Suppressor macrophage treated with lipopolysaccharide for 4 hours (primary cell): ENCODE measurements at regions not wholly inside any gene's neighbourhood (a gene's known extent, or its start where the extent isn't known, plus 50 kb on each side); places are given as distances from the start of the nearest gene placed in this dataset.
"Not testable (repeated sequence)": the region's sequence is repeated elsewhere in the genome, so short reads cannot be mapped to it uniquely, and the experiment has no call there.

Experiments used
- DNase-seq: peaks from one replicate; pipeline ENCODE4 v3.0.0-alpha.2; 2020

DNA sequence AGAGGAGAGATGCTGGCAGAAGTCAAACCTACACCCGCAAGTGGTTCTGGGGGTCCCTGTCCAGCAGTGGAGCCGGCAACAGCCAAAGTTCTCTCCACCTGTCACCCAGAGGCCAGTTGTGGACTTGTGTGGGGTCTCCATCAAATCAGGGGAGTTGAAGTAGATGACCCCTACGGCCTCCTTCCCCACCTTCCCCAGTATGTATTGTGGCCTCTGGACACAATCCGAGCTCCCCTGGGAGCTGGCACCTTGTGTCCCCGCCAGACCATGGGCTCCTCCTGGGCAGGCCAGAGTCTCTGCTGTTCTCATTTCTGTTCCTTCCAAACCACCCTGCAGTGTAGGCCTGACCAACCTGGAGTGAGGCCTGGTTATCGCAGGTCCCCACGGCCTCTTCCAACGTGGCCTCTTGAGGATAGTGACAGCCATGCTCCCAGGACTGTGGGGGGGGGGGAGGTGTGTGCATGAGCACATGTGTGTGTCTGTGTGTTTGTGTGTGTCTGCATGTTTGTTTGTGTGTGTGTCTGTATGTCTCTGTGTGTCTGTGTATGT is 246.4 kb downstream of the MATN1 start:
- no peak for DNase-seq

GRCh38 chr1:30476476-30476875 is 246.9 kb downstream of the MATN1 start:
- DNase-seq: no peak

DNA sequence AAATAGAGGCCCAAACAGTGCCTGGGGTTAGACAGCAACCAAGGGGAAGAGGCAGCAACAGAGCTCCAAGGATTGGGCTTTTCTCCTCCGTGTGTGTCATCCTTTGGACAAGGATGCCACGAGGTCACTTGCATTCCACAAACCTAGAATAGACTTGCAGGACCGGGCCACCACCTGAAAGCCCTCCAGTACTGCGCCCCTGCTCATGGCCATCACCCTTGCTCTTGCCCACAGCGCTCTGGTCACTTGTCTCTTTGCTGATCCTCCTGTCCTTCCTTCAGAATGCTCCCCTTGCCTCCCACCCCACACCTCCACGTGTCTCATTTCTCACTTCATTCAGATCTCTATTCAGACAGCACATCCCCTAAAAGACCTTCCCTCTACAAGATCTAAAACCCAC is 247.4 kb downstream of the MATN1 start:
- DNase-seq: no peak

GRCh38 chr1:30475201-30475600 is 248.2 kb downstream of the MATN1 start:
- DNase-seq: no peak

GRCh38 chr1:30474818-30475200 is 248.6 kb downstream of the MATN1 start:
- DNase-seq: no peak

DNA sequence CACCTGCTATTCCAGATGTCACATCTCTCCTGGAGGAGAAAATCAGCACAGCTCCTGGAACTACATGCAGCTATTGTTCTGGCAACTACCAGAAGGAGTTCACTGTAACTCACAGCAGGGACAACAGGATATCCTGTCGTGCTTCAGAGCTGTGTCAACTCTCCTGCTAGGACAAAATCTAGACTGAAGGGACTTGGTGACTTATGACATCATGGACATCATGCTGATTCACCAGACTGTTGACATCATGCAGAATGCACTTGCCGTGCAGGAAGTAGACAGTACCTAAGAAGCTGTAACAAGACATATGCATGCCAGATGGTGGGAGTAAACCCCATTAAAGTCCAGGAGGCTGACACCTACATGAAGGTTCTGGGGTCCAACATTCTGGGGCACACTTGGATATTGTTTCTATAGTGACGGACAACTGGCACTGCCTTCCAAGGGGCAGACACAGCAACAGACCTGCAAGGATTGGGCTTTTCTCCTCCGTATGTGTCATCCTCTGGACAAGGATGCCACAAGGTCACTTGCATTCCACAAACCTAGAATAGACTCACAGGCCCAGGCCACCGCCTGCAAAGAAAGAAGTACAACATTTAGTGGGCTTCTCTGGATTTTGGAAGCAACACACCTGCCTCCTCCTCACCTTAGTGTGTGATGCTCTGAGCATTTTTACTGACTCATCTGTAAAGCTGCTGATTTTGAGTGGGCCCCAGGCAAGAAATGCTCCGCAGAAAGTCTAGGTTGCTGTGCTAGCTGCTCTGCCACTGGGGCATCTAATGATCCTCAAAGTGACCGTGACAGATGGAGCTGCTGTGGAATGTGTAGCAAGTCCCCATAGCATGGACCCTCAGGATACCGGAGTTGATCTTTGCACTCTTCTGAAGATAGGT is 249.2 kb downstream of the MATN1 start:
- no peak for DNase-seq

- no peak for DNase-seq
Observed at GRCh38 chr1:30472526-30472925, 250.9 kb downstream of the MATN1 start.

DNA sequence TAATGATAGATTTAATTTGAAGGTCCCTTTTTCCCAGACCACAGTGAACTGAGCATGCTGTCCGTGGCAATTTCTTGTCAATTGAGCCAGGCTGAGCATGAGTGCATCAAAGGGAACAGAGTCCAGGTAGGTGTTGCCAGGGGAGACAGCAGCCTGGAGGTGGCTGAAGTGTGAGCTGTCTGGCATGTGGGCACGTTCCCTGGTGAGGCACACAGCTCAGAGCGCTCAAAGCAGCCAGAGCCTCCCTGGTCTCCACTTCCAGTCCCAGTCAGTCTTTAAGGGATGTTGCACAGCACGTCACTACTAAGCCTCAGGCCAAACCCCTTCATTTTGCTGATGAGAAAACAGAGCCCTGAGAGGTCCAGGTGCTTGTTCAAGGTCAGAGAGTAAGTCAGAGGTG is 251.4 kb downstream of the MATN1 start:
- DNase-seq: no peak

- DNase-seq: no peak
Observed at GRCh38 chr1:30471307-30471706, 252.1 kb downstream of the MATN1 start.

- DNase-seq: no peak
Observed at GRCh38 chr1:30469426-30469825, 254.0 kb downstream of the MATN1 start.

DNA sequence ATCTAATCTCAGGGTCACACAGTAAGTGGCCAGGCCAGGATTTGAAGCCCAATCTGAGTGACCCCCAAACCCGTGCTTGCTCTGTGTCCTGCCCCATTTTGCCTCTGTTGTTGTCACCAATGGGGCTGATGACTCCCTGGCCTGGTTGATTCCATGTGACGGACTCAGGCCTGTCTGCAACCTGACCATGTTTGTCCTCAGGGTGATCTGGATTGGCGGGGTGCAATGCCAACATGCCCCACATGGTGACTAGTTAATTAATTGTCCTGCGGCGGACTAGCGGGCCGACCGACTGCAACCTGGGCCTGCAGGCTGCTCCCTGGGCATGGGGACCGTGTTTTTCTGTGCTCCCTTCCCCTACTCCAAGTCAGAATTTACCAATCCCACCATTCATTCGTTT is 256.3 kb downstream of the MATN1 start:
- DNase-seq: no peak

GRCh38 chr1:30466610-30467009 is 256.8 kb downstream of the MATN1 start:
- DNase-seq: no peak

DNA sequence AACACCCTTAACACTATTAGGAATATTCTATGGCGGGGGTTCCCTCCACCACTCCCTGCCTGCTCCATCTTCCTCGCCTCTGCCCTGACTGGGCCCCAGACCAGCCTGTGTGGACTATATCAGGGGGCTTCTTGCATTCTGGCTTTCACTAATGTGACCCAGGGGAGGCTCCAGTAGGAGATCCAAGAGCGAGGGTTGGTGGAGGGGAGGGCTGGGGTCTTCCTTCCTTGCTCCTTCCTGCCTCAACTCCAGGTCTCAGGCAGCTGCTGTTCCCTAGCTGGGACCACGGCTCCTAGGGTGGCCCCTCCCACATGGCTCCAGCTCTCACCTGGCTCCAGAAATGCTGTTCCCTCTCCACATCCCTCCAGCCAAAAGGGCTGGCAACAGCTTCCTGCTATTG is 257.4 kb downstream of the MATN1 start:
- DNase-seq: no peak

- no peak for DNase-seq
Observed at GRCh38 chr1:30465096-30465495, 258.3 kb downstream of the MATN1 start.

DNA sequence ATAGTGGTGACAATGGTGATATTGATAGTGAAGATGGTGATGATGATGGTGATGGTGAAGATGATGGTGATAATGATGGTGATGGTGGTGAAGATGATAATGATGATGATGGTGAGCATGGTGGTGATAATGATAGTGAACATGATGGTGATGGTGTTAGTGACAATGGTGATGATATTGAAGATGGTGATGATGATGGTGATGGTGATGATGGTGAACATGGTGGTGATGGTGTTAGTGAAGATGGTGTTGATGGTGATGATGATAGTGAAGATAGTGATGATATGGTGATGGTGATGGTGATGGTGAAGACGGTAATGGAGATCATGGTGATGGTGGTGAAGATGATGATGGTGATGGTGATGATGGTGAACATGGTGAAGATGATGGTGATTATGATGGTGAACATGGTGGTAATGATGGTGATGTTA is 259.2 kb downstream of the MATN1 start:
- no peak for DNase-seq

GRCh38 chr1:30462826-30463425 is 260.5 kb downstream of the MATN1 start:
- DNase-seq: no peak

- DNase-seq: no peak
Observed at GRCh38 chr1:30462166-30462565, 261.2 kb downstream of the MATN1 start.

DNA sequence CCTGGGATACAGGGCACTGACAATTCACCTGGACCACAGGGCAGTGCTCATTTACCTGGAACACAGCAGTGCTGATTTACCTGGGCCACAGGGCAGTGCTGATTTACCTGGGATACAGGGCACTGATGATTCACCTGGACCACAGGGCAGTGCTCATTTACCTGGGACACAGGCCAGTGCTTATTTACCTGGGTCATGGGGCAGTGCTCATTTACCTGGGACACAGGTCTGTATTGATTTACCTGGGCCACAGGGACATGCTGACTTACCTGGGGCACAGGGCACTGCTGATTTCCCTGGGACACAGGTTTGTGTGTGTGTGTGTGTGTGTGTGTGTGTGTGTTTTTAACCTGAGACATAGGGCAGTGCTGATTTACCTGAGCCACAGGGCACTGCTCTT is 261.7 kb downstream of the MATN1 start:
- no peak for DNase-seq

- DNase-seq: no peak
Observed at GRCh38 chr1:30460661-30461060, 262.7 kb downstream of the MATN1 start.

GRCh38 chr1:30458730-30459485 is 264.5 kb downstream of the MATN1 start:
- DNase-seq: not testable (repeated sequence)

- DNase-seq: no peak
Observed at GRCh38 chr1:30452925-30453324, 270.5 kb downstream of the MATN1 start.

- DNase-seq: no peak
Observed at GRCh38 chr1:30452170-30452569, 271.2 kb downstream of the MATN1 start.

- DNase-seq: no peak
Observed at GRCh38 chr1:30451532-30452125, 271.8 kb downstream of the MATN1 start.
